A549 (cell line): ENCODE measurements at regions not wholly inside any gene's neighbourhood (a gene's known extent, or its start where the extent isn't known, plus 50 kb on each side); places are given as distances from the start of the nearest gene placed in this dataset.

ENCODE experiments used
- ATAC-seq, 2 experiments: fragments of 200-7000 bp in 1 of 2; fragments of >200 bp in 1 of 2; cut with Nextera tagmentation in 1 of 2; cut with Tn5 transposase in 1 of 2; 3 replicates each; pipeline versions ENCODE4 v1.8.0 to v1.9.1; 2018 to 2020; ENCODE audit warnings: mild to moderate bottlenecking in 1 of 2, moderate library complexity in 1 of 2
- CTCF ChIA-PET: fragments of 300-600 bp; sonication (Branson Sonifier 250); formaldehyde crosslinking; extraction: SDS; loops from one replicate; lab custom pipeline; 2021; ENCODE audit warnings: antibody characterized with exemption, inconsistent platforms; lab: Yijun Ruan, JAX
- POLR2A ChIA-PET: fragments of 350-600 bp; formaldehyde crosslinking; extraction: SDS; loops from one replicate; lab custom pipeline; 2021; ENCODE audit warnings: antibody characterized with exemption, inconsistent platforms; lab: Yijun Ruan, JAX
- DNase-seq, 2 experiments: peaks; one replicate each; pipeline versions ENCODE4 v3.0.0 to v3.0.0-alpha.2; 2011 to 2016; ENCODE audit warnings: low read depth in 1 of 2, low spot score in 1 of 2
- FAIRE-seq: peaks from 2 replicates; lab custom pipeline; 2011; peaks lifted over from hg19 to GRCh38; lab: Jason Lieb, UNC
- H3K27ac ChIP-seq, 2 experiments: fragments of >200 bp; sonication (Bioruptor Twin); formaldehyde crosslinking; 3 replicates each; pipeline ENCODE4 v1.5.1; 2016 to 2017
- H3K4me1 ChIP-seq: fragments of >200 bp; sonication (Bioruptor Twin); formaldehyde crosslinking; 3 replicates; pipeline ENCODE4 v1.6.1; 2016
- H3K4me2 ChIP-seq: fragments of >200 bp; sonication (Bioruptor Twin); formaldehyde crosslinking; 3 replicates; pipeline ENCODE4 v1.6.1; 2016
- H3K4me3 ChIP-seq: fragments of >200 bp; sonication (Bioruptor Twin); formaldehyde crosslinking; 3 replicates; pipeline ENCODE4 v1.5.1; 2016
- H3K9me3 ChIP-seq: fragments of >200 bp; sonication (Bioruptor Twin); formaldehyde crosslinking; 3 replicates; pipeline ENCODE4 v1.6.1; 2016
- CEBPB ChIP-seq, 2 experiments: fragments of >200 bp in 1 of 2; sonication (Bioruptor Twin) in 1 of 2; formaldehyde crosslinking in 1 of 2; IDR thresholded peaks; 2 replicates each; pipeline ENCODE4 v1.6.1; 2012 to 2016
- CHD2 ChIP-seq: fragments of 150-350 bp; IDR thresholded peaks from 2 replicates; pipeline ENCODE4 v1.6.1; 2014; ENCODE audit warnings: low read length; ENCODE audit not compliant: partially characterized antibody
- ESRRA ChIP-seq: fragments of 150-350 bp; IDR thresholded peaks from 2 replicates; pipeline ENCODE4 v1.6.1; 2014; ENCODE audit warnings: mild to moderate bottlenecking, low read length, borderline replicate concordance
- FOXS1 ChIP-seq: fragments of 250-450 bp; sonication (Bioruptor Pico); IDR thresholded peaks from 2 replicates; pipeline ENCODE4 v1.5.0; 2020; ENCODE audit warnings: mild to moderate bottlenecking, moderate library complexity
- HDAC2 ChIP-seq: fragments of 200-600 bp; sonication (generic); IDR thresholded peaks from 2 replicates; pipeline ENCODE4 v1.6.1; 2016
- HEYL ChIP-seq: fragments of 250-450 bp; sonication (Bioruptor Pico); IDR thresholded peaks from 2 replicates; pipeline ENCODE4 v1.8.0; 2021; ENCODE audit warnings: mild to moderate bottlenecking, moderate library complexity
- HOXA7 ChIP-seq: fragments of 250-450 bp; sonication (Bioruptor Pico); IDR thresholded peaks from 2 replicates; pipeline ENCODE4 v1.5.0; 2020; ENCODE audit warnings: mild to moderate bottlenecking, moderate library complexity
- HOXB13 ChIP-seq: fragments of 250-450 bp; sonication (Bioruptor Pico); IDR thresholded peaks from 2 replicates; pipeline ENCODE4 v1.5.0; 2020; ENCODE audit warnings: low read depth, mild to moderate bottlenecking, moderate library complexity
- JUN ChIP-seq, 2 experiments: fragments of >200 bp; sonication (Bioruptor Twin); formaldehyde crosslinking; IDR thresholded peaks; 2 replicates in 1 of 2; 3 replicates in 1 of 2; pipeline ENCODE4 v1.6.1; 2016 to 2017
- KDM1A ChIP-seq: fragments of 200-600 bp; sonication (generic); IDR thresholded peaks from 2 replicates; pipeline ENCODE4 v1.6.1; 2016; ENCODE audit warnings: low read depth, mild to moderate bottlenecking
- MAZ ChIP-seq: fragments of 150-350 bp; IDR thresholded peaks from 2 replicates; pipeline ENCODE4 v1.6.1; 2014; ENCODE audit warnings: antibody characterized with exemption, low read depth, low read length, borderline replicate concordance
- MYC ChIP-seq: IDR thresholded peaks from 2 replicates; pipeline ENCODE4 v1.6.1; 2012; ENCODE audit warnings: mild to moderate bottlenecking, inconsistent platforms, low read length, improper control_type of control experiment, borderline replicate concordance
- NFE2L2 ChIP-seq: fragments of 150-350 bp; conservative IDR thresholded peaks from 2 replicates; pipeline ENCODE4 v1.6.1; 2014; ENCODE audit warnings: low read length
- NR3C1 ChIP-seq: fragments of >200 bp; sonication (Bioruptor Twin); formaldehyde crosslinking; IDR thresholded peaks from 3 replicates; pipeline ENCODE4 v1.6.1; 2017
- RAD21 ChIP-seq, 2 experiments: fragments of >200 bp in 1 of 2; sonication (Bioruptor Twin) in 1 of 2; formaldehyde crosslinking in 1 of 2; IDR thresholded peaks in 1 of 2; conservative IDR thresholded peaks in 1 of 2; 2 replicates in 1 of 2; 3 replicates in 1 of 2; pipeline ENCODE4 v1.6.1; 2012 to 2018; ENCODE audit warnings: inconsistent platforms in 1 of 2
- RARB ChIP-seq: fragments of 250-450 bp; sonication (Bioruptor Pico); IDR thresholded peaks from 2 replicates; pipeline ENCODE4 v1.8.0; 2021; ENCODE audit warnings: mild to moderate bottlenecking, moderate library complexity
- SMC3 ChIP-seq: fragments of >200 bp; sonication (Bioruptor Twin); formaldehyde crosslinking; IDR thresholded peaks from 3 replicates; pipeline ENCODE4 v1.6.1; 2018; ENCODE audit warnings: inconsistent platforms
- SREBF2 ChIP-seq: fragments of 450-650 bp; IDR thresholded peaks from 2 replicates; pipeline ENCODE4 v1.6.1; 2014; ENCODE audit warnings: mild to moderate bottlenecking, moderate library complexity
- ZC3H11A ChIP-seq: fragments of 450-650 bp; IDR thresholded peaks from 2 replicates; pipeline ENCODE4 v1.6.1; 2014; ENCODE audit warnings: antibody characterized with exemption, mild to moderate bottlenecking
- ZFP36 ChIP-seq: fragments of 450-650 bp; IDR thresholded peaks from 2 replicates; pipeline ENCODE4 v1.6.1; 2014; ENCODE audit warnings: borderline replicate concordance; ENCODE audit not compliant: partially characterized antibody
- ZNF302 ChIP-seq: fragments of 250-450 bp; sonication (Bioruptor Pico); IDR thresholded peaks from 2 replicates; pipeline ENCODE4 v1.9.0; 2021; ENCODE audit warnings: inconsistent platforms, mild to moderate bottlenecking, moderate library complexity
- WGBS: methylation state at CpG from one replicate; pipeline ENCODE4 v1.1.6; 2017; ENCODE audit errors: missing lambda C conversion rate; 5-methylcytosine and 5-hydroxymethylcytosine counted together
- TF ChIP-seq, protein P1 (sequence below): fragments of >200 bp; sonication (Bioruptor Twin); formaldehyde crosslinking; IDR thresholded peaks from 3 replicates; pipeline ENCODE4 v1.5.1; 2016
- TF ChIP-seq, protein P2 (sequence below): fragments of >200 bp; sonication (Bioruptor Twin); formaldehyde crosslinking; IDR thresholded peaks from 3 replicates; pipeline ENCODE4 v1.6.1; 2016
- TF ChIP-seq, protein P3 (sequence below): IDR thresholded peaks from 2 replicates; pipeline ENCODE4 v1.6.1; 2012; ENCODE audit warnings: low read depth, borderline replicate concordance

DNA sequence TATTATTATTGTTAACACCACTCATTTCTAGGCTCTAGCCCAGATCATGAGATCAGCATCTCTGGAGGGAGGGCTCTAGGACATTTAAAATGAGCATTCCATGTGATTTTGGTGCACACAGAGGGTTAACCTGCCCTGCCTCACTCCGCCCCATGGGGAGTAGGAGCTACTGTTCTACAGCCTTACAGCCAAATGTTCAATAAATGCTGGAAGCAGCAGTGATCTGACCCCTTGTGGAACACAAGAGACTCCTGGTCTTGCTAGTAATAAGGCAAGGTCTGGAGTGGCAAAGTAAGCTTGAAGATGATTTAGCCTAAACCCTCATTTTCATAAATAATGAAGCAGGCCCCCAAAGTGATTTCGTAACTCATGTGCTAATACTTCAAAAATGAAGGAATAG is 166.4 kb upstream of the EOMES start:
- Histone ChIP-seq H3K4me1 (no peaks in the 10 kb centered on the region), H3K4me3 (no peak overlapping the region), H3K4me2 (no peak overlapping the region), H3K9me3 (0 out of 3 replicates have a peak, but pooled peaks cover 3% of the 10 kb centered on the region), H3K27ac (no peak overlapping the region)
- 17% methylated on average over 2 of the region's 2 CpGs for WGBS
- ATAC-seq = peak; percentile 39 to 57; a peak in 4 of 6 replicates
- DNase-seq = peak in 1 of 2 experiments; percentile 20
- POLR2A ChIA-PET = no interaction called here
- FAIRE-seq = no peak
- TF ChIP-seq RARB (CRISPR knock-in tag) (no peak), HEYL (CRISPR knock-in tag) (no peak), MAZ (no peak), SMC3 (no peak), ZC3H11A (no peak), HOXB13 (CRISPR knock-in tag) (no peak), CHD2 (no peak), ZFP36 (no peak), ESRRA (no peak), RAD21 (conservative IDR thresholded peaks at IDR 0.05 in 1 of 2, IDR thresholded peaks at IDR 0.05 in 1 of 2) (no peak), HOXA7 (CRISPR knock-in tag) (no peak)
- TF ChIP-seq, protein P1, sequence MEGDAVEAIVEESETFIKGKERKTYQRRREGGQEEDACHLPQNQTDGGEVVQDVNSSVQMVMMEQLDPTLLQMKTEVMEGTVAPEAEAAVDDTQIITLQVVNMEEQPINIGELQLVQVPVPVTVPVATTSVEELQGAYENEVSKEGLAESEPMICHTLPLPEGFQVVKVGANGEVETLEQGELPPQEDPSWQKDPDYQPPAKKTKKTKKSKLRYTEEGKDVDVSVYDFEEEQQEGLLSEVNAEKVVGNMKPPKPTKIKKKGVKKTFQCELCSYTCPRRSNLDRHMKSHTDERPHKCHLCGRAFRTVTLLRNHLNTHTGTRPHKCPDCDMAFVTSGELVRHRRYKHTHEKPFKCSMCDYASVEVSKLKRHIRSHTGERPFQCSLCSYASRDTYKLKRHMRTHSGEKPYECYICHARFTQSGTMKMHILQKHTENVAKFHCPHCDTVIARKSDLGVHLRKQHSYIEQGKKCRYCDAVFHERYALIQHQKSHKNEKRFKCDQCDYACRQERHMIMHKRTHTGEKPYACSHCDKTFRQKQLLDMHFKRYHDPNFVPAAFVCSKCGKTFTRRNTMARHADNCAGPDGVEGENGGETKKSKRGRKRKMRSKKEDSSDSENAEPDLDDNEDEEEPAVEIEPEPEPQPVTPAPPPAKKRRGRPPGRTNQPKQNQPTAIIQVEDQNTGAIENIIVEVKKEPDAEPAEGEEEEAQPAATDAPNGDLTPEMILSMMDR = no peak
- CTCF ChIA-PET = interaction anchor here (1.1 kb wide), 1 partner anchor 16 kb away, joined by 4 read pairs; no protein-coding TSS in a partner anchor

DNA sequence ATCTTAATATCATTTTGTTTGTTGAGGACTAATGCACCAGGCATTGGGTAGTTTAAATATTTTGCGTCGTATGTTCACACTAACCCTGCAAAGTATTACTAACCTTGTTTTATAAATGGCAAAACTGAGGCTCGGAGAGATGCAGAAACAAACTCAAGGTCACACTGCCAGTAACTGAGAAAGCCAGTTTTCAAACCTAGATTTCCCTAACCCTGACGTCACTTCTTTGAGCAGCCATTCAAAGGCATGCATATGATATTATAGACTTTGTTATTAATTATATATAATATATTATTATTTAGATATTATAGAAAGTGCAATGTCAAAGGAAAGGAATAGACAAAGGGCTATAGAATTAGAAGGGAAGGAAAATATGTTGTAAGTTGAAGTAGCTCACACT is 167.6 kb upstream of the EOMES start:
- 31% methylated on average over 4 of the region's 4 CpGs for WGBS
- H3K4me3 ChIP-seq = no peak overlapping the region
- no peaks in the 10 kb centered on the region for H3K4me1 ChIP-seq
- POLR2A ChIA-PET = no interaction called here
- H3K27ac ChIP-seq = no peak overlapping the region
- no peak for FAIRE-seq
- CTCF ChIA-PET = no interaction called here
- no peak for DNase-seq
- H3K9me3 ChIP-seq = 0 out of 3 replicates have a peak, but pooled peaks cover 3% of the 10 kb centered on the region
- TF ChIP-seq, protein P2, sequence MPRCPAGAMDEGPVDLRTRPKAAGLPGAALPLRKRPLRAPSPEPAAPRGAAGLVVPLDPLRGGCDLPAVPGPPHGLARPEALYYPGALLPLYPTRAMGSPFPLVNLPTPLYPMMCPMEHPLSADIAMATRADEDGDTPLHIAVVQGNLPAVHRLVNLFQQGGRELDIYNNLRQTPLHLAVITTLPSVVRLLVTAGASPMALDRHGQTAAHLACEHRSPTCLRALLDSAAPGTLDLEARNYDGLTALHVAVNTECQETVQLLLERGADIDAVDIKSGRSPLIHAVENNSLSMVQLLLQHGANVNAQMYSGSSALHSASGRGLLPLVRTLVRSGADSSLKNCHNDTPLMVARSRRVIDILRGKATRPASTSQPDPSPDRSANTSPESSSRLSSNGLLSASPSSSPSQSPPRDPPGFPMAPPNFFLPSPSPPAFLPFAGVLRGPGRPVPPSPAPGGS = no peak
- TF ChIP-seq, protein P3, sequence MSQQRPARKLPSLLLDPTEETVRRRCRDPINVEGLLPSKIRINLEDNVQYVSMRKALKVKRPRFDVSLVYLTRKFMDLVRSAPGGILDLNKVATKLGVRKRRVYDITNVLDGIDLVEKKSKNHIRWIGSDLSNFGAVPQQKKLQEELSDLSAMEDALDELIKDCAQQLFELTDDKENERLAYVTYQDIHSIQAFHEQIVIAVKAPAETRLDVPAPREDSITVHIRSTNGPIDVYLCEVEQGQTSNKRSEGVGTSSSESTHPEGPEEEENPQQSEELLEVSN = no peak
- TF ChIP-seq SREBF2 = no peak
- no peak for TF ChIP-seq HOXB13 (CRISPR knock-in tag)
- no peak for TF ChIP-seq NFE2L2
- no peak for TF ChIP-seq HDAC2
- TF ChIP-seq MYC = no peak
- no peak for TF ChIP-seq FOXS1 (CRISPR knock-in tag)
- TF ChIP-seq, protein P1 = no peak
- no peak for TF ChIP-seq ZNF302
- TF ChIP-seq CEBPB (IDR thresholded peaks at IDR 0.05) = no peak
- no peak for TF ChIP-seq RAD21 (conservative IDR thresholded peaks at IDR 0.05 in 1 of 2, IDR thresholded peaks at IDR 0.05 in 1 of 2)
- no peak for TF ChIP-seq NR3C1
- no peak for TF ChIP-seq JUN (IDR thresholded peaks at IDR 0.05)
- no peak for TF ChIP-seq HEYL (CRISPR knock-in tag)
- TF ChIP-seq KDM1A = no peak
- no peak overlapping the region for H3K4me2 ChIP-seq
- ATAC-seq = no peak
